Fibroblast of skin of back (primary cell): ENCODE measurements at regions not wholly inside any gene's neighbourhood (a gene's known extent, or its start where the extent isn't known, plus 50 kb on each side); places are given as distances from the start of the nearest gene placed in this dataset.
A peak's percentile ranks its signal among the peaks of the same experiment; 100 is the strongest.

Experiments
- DNase-seq: peaks from one replicate; pipeline ENCODE4 v3.0.0-alpha.2; 2013

GRCh38 chr20:21456207-21456606, 57.7 kb downstream of the NKX2-2 start:
- no peak for DNase-seq

GRCh38 chr20:21453690-21454089, 56.4 kb upstream of the NKX2-4 start:
- no peak for DNase-seq

- DNase-seq, result peak; percentile 3
Observed at GRCh38 chr20:21450572-21450971, 53.2 kb upstream of the NKX2-4 start.
